ENCODE measurements at regions not wholly inside any gene's neighbourhood (a gene's known extent, or its start where the extent isn't known, plus 50 kb on each side); places are given as distances from the start of the nearest gene placed in this dataset.
A peak's percentile ranks its signal among the peaks of the same experiment; 100 is the strongest.

GRCh38 chr14:38900887-38901286 is 202.1 kb downstream of the SEC23A start:
- DNase-seq: no peak

- no peak for DNase-seq
Observed at GRCh38 chr14:38887696-38888095, 215.3 kb downstream of the SEC23A start.

- no peak for DNase-seq
Observed at GRCh38 chr14:38884109-38884508, 218.9 kb downstream of the SEC23A start.

- DNase-seq: no peak
Observed at GRCh38 chr14:38883127-38883526, 219.9 kb downstream of the SEC23A start.

- DNase-seq: no peak
Observed at GRCh38 chr14:38882533-38882932, 220.5 kb downstream of the SEC23A start.

- no peak for DNase-seq
Observed at GRCh38 chr14:38880643-38881524, 222.2 kb downstream of the SEC23A start.

- DNase-seq: no peak
Observed at GRCh38 chr14:38877744-38878388, 225.2 kb downstream of the SEC23A start.

- no peak for DNase-seq
Observed at GRCh38 chr14:38874721-38875120, 228.3 kb downstream of the SEC23A start.

- DNase-seq: no peak
Observed at GRCh38 chr14:38873941-38874612, 229.0 kb downstream of the SEC23A start.

- DNase-seq: no peak
Observed at GRCh38 chr14:38870296-38870836, 232.7 kb downstream of the SEC23A start.

- peak; percentile 54 for DNase-seq
Observed at GRCh38 chr14:38868399-38869290, 234.4 kb downstream of the SEC23A start.

- DNase-seq: peak; percentile 87
Observed at GRCh38 chr14:38867561-38868150, 235.4 kb downstream of the SEC23A start.

- peak; percentile 13 for DNase-seq
Observed at GRCh38 chr14:38866461-38866860, 236.6 kb downstream of the SEC23A start.

- no peak for DNase-seq
Observed at GRCh38 chr14:38862366-38862765, 240.7 kb downstream of the SEC23A start.

GRCh38 chr14:38860530-38860929 is 242.5 kb downstream of the SEC23A start:
- no peak for DNase-seq

GRCh38 chr14:38856798-38857197 is 246.2 kb downstream of the SEC23A start:
- DNase-seq: no peak

GRCh38 chr14:38855513-38855912 is 247.5 kb downstream of the SEC23A start:
- no peak for DNase-seq

- no peak for DNase-seq
Observed at GRCh38 chr14:38851111-38851510, 251.9 kb downstream of the SEC23A start.

GRCh38 chr14:38850664-38851063 is 252.4 kb downstream of the SEC23A start:
- no peak for DNase-seq

- DNase-seq: no peak
Observed at GRCh38 chr14:38848243-38848935, 254.6 kb downstream of the SEC23A start.

- no peak for DNase-seq
Observed at GRCh38 chr14:38847161-38847560, 255.9 kb downstream of the SEC23A start.

Measured in midbrain (tissue), 1 donor.